IMR-90 (cell line): ENCODE measurements at regions not wholly inside any gene's neighbourhood (a gene's known extent, or its start where the extent isn't known, plus 50 kb on each side); places are given as distances from the start of the nearest gene placed in this dataset.

Experiments used
- ATAC-seq: fragments of 200-7000 bp; cut with Tn5 transposase; 2 replicates; pipeline ENCODE4 v1.9.1; 2020; ENCODE audit warnings: low read depth, mild to moderate bottlenecking, moderate library complexity
- BruUV-seq: library from RNA; stranded (reverse); fragments of 400-500 nt; replicated peaks from 2 replicates; lab custom pipeline; 2021; lab: Mats Ljungman, UMichigan
- CTCF ChIA-PET: fragments of 300-600 bp; formaldehyde crosslinking; extraction: SDS; loops from one replicate; lab custom pipeline; 2021; ENCODE audit warnings: antibody characterized with exemption; lab: Yijun Ruan, JAX
- POLR2A ChIA-PET: fragments of 300-600 bp; sonication (Branson Sonifier 250); formaldehyde crosslinking; loops from one replicate; lab custom pipeline; 2022; ENCODE audit warnings: antibody characterized with exemption; ENCODE audit not compliant: unreplicated experiment; lab: Charles Lee
- DNase-seq: peaks from one replicate; pipeline ENCODE4 v3.0.0; 2013
- H2AFZ ChIP-seq: replicated peaks from 2 replicates; pipeline ENCODE3; 2013; ENCODE audit warnings: low read length, mild to moderate bottlenecking; ENCODE audit not compliant: poor library complexity
- H2AK5ac ChIP-seq: 2 replicates; pipeline ENCODE4 v1.6.1; 2013; ENCODE audit warnings: low read depth, low read length, inconsistent platforms
- H2AK9ac ChIP-seq: replicated peaks from 2 replicates; pipeline ENCODE3; 2013; ENCODE audit warnings: mild to moderate bottlenecking, low read depth, low read length, moderate library complexity; ENCODE audit not compliant: poor library complexity
- H2BK120ac ChIP-seq: 2 replicates; pipeline ENCODE4 v1.6.1; 2013; ENCODE audit warnings: low read depth, low read length, inconsistent platforms
- H2BK15ac ChIP-seq: 3 replicates; pipeline ENCODE4 v1.6.1; 2013; ENCODE audit warnings: low read depth, low read length, inconsistent platforms
- H2BK20ac ChIP-seq: 2 replicates; pipeline ENCODE4 v1.6.1; 2013; ENCODE audit warnings: low read depth, mild to moderate bottlenecking, inconsistent platforms, low read length, moderate library complexity
- H2BK5ac ChIP-seq: 2 replicates; pipeline ENCODE4 v1.6.1; 2013; ENCODE audit warnings: mild to moderate bottlenecking, low read depth, low read length, inconsistent platforms; ENCODE audit not compliant: poor library complexity, severe bottlenecking
- H3K14ac ChIP-seq: replicated peaks from 2 replicates; pipeline ENCODE4 v1.6.1; 2013; ENCODE audit warnings: low read depth, low read length, inconsistent platforms
- H3K18ac ChIP-seq: 2 replicates; pipeline ENCODE4 v1.6.1; 2013; ENCODE audit warnings: low read depth, low read length, control low read depth
- H3K23ac ChIP-seq: 2 replicates; pipeline ENCODE4 v1.6.1; 2013; ENCODE audit warnings: low read depth, low read length, inconsistent platforms
- H3K27ac ChIP-seq: 2 replicates; pipeline ENCODE4 v1.5.1; 2013; ENCODE audit warnings: mild to moderate bottlenecking, control low read depth, low read length; ENCODE audit not compliant: insufficient read depth
- H3K27me3 ChIP-seq: 2 replicates; pipeline ENCODE4 v1.6.1; 2013; ENCODE audit warnings: low read length; ENCODE audit not compliant: control insufficient read depth, insufficient read depth
- H3K36me3 ChIP-seq: 2 replicates; pipeline ENCODE4 v1.6.1; 2013; ENCODE audit warnings: low read length, mixed read lengths; ENCODE audit not compliant: control insufficient read depth, insufficient read depth
- H3K4ac ChIP-seq: 2 replicates; pipeline ENCODE4 v1.6.1; 2013; ENCODE audit warnings: low read depth, low read length, inconsistent platforms
- H3K4me1 ChIP-seq: 2 replicates; pipeline ENCODE4 v1.6.1; 2013; ENCODE audit warnings: low read length, mixed read lengths; ENCODE audit not compliant: control insufficient read depth, insufficient read depth
- H3K4me2 ChIP-seq: 2 replicates; pipeline ENCODE4 v1.6.1; 2013; ENCODE audit warnings: low read depth, mild to moderate bottlenecking, control low read depth, low read length, moderate library complexity
- H3K4me3 ChIP-seq: 2 replicates; pipeline ENCODE4 v1.5.1; 2013; ENCODE audit warnings: low read depth, mild to moderate bottlenecking, control low read depth, low read length, moderate library complexity; ENCODE audit not compliant: insufficient read depth
- H3K56ac ChIP-seq: 2 replicates; pipeline ENCODE4 v1.6.1; 2013; ENCODE audit warnings: low read length, inconsistent platforms; ENCODE audit not compliant: insufficient read depth; ENCODE audit errors: extremely low read depth
- H3K79me1 ChIP-seq, 2 experiments: 2 replicates each; pipeline ENCODE4 v1.6.1; 2013; ENCODE audit warnings: low read length in 2 of 2, inconsistent platforms in 1 of 2, low read depth in 1 of 2
- H3K9ac ChIP-seq: 2 replicates; pipeline ENCODE4 v1.6.1; 2013; ENCODE audit warnings: low read depth, low read length, control low read depth
- H3K9me1 ChIP-seq: 2 replicates; pipeline ENCODE4 v1.6.1; 2013; ENCODE audit warnings: low read length, inconsistent platforms; ENCODE audit not compliant: insufficient read depth
- H3K9me3 ChIP-seq: 2 replicates; pipeline ENCODE4 v1.6.1; 2013; ENCODE audit warnings: low read length; ENCODE audit not compliant: control insufficient read depth, insufficient read depth
- H4K20me1 ChIP-seq: 2 replicates; pipeline ENCODE4 v1.6.1; 2013; ENCODE audit warnings: low read length, inconsistent platforms; ENCODE audit not compliant: insufficient read depth
- H4K5ac ChIP-seq: 2 replicates; pipeline ENCODE4 v1.6.1; 2013; ENCODE audit warnings: mild to moderate bottlenecking, low read depth, low read length, control low read depth
- H4K8ac ChIP-seq, 2 experiments: 2 replicates each; pipeline ENCODE4 v1.6.1; 2013; ENCODE audit warnings: low read depth in 2 of 2, low read length in 2 of 2, control low read depth in 1 of 2, inconsistent platforms in 1 of 2
- H4K91ac ChIP-seq: 2 replicates; pipeline ENCODE4 v1.6.1; 2013; ENCODE audit warnings: low read depth, low read length, inconsistent platforms; ENCODE audit not compliant: insufficient read depth
- BHLHE40 ChIP-seq: fragments of 150-350 bp; IDR thresholded peaks from 2 replicates; pipeline ENCODE4 v1.6.1; 2016; ENCODE audit warnings: mild to moderate bottlenecking, low read depth, low read length
- CEBPB ChIP-seq: IDR thresholded peaks from 2 replicates; pipeline ENCODE4 v1.6.1; 2012; ENCODE audit warnings: low read depth, low read length, improper control_type of control experiment
- CHD1 ChIP-seq: IDR thresholded peaks from 2 replicates; pipeline ENCODE4 v1.6.1; 2012; ENCODE audit warnings: low read depth, low read length, improper control_type of control experiment
- FOS ChIP-seq: fragments of 150-350 bp; IDR thresholded peaks from 2 replicates; pipeline ENCODE4 v1.6.1; 2016; ENCODE audit warnings: low read depth, low read length
- MAFK ChIP-seq: IDR thresholded peaks from 2 replicates; pipeline ENCODE4 v1.6.1; 2012; ENCODE audit warnings: low read depth, low read length, improper control_type of control experiment
- MAZ ChIP-seq: IDR thresholded peaks from 2 replicates; pipeline ENCODE4 v1.6.1; 2012; ENCODE audit warnings: low read depth, mild to moderate bottlenecking, low read length, improper control_type of control experiment, moderate library complexity, borderline replicate concordance
- MXI1 ChIP-seq: IDR thresholded peaks from 2 replicates; pipeline ENCODE4 v1.6.1; 2012; ENCODE audit warnings: low read depth, mild to moderate bottlenecking, low read length, moderate library complexity, borderline replicate concordance
- NFE2L2 ChIP-seq: fragments of 150-350 bp; IDR thresholded peaks from 2 replicates; pipeline ENCODE4 v1.6.1; 2016; ENCODE audit warnings: low read depth, mild to moderate bottlenecking, low read length
- RAD21 ChIP-seq: IDR thresholded peaks from 2 replicates; pipeline ENCODE4 v1.6.1; 2012; ENCODE audit warnings: low read length, improper control_type of control experiment
- RCOR1 ChIP-seq: IDR thresholded peaks from 2 replicates; pipeline ENCODE4 v1.6.1; 2012; ENCODE audit warnings: mild to moderate bottlenecking, low read length, improper control_type of control experiment; ENCODE audit not compliant: insufficient replicate concordance
- SMC3 ChIP-seq: fragments of 150-350 bp; IDR thresholded peaks from 2 replicates; pipeline ENCODE4 v1.6.1; 2016; ENCODE audit warnings: low read depth, mild to moderate bottlenecking, antibody characterized with exemption, low read length, moderate library complexity
- WGBS, 2 experiments: methylation state at CpG; one replicate each; pipeline versions ENCODE4 v1.1.5 to v1.1.7; 2013; ENCODE audit warnings: missing lambda C conversion rate in 2 of 2; ENCODE audit not compliant: insufficient read length in 1 of 2; ENCODE audit errors: extremely low coverage in 2 of 2; 5-methylcytosine and 5-hydroxymethylcytosine counted together
- dilution Hi-C: fragments of 300-500 bp; cut with HindIII; formaldehyde crosslinking; loops from one replicate; pipeline ENCODE4 v1.14.3; 2018; ENCODE audit warnings: low sequenced_read_pairs; ENCODE audit not compliant: unreplicated experiment
- in situ Hi-C: fragments of 300-500 bp; cut with MboI; formaldehyde crosslinking; loops from 3 replicates; pipeline ENCODE4 v1.14.3; 2019; ENCODE audit warnings: low sequenced_read_pairs, inconsistent platforms, mixed read lengths
- intact Hi-C: fragments of 100-400 bp; cut with micrococcal nuclease; formaldehyde crosslinking; loops from 2 replicates; pipeline ENCODE4 v1.10.0; 2022
- TF ChIP-seq, protein P1 (sequence below): conservative IDR thresholded peaks from 2 replicates; pipeline ENCODE4 v1.5.1; 2012; ENCODE audit warnings: mild to moderate bottlenecking, low read depth, low read length, improper control_type of control experiment

DNA sequence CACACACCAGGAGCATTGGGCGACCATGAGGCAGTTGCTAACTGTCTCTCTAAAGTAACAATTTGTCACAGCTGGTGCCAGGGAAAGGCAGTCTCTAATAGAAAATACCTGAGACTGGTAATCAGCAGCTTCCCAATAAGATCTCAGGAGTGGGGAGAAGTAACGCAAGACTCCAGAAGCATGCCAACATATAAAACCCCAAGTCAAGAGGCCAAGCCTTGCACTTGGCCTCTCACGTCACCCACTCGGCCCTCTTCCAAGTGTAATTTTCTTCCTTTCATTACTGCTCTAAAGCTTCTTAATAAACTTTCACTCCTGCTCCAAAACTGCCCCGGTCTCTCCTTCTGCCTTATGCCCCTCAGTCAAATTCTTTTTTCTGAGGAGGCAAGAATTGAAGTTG lies 455.6 kb upstream of the ACVR2A start:
- no peaks in the 10 kb centered on the region for H3K36me3 ChIP-seq
- TF ChIP-seq NFE2L2 (no peak), SMC3 (no peak), CEBPB (no peak), RCOR1 (no peak), CHD1 (no peak), MAZ (no peak), RAD21 (no peak), FOS (no peak), MAFK (no peak), MXI1 (no peak), BHLHE40 (no peak)
- TF ChIP-seq, protein P1, sequence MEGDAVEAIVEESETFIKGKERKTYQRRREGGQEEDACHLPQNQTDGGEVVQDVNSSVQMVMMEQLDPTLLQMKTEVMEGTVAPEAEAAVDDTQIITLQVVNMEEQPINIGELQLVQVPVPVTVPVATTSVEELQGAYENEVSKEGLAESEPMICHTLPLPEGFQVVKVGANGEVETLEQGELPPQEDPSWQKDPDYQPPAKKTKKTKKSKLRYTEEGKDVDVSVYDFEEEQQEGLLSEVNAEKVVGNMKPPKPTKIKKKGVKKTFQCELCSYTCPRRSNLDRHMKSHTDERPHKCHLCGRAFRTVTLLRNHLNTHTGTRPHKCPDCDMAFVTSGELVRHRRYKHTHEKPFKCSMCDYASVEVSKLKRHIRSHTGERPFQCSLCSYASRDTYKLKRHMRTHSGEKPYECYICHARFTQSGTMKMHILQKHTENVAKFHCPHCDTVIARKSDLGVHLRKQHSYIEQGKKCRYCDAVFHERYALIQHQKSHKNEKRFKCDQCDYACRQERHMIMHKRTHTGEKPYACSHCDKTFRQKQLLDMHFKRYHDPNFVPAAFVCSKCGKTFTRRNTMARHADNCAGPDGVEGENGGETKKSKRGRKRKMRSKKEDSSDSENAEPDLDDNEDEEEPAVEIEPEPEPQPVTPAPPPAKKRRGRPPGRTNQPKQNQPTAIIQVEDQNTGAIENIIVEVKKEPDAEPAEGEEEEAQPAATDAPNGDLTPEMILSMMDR = no peak
- no peaks in the 10 kb centered on the region for H3K27me3 ChIP-seq
- no peak overlapping the region for H2AFZ ChIP-seq
- H4K91ac ChIP-seq = no peak overlapping the region
- H3K4me1 ChIP-seq = no peaks in the 10 kb centered on the region
- dilution Hi-C loops (no loop called here), intact Hi-C loops (no loop called here), in situ Hi-C loops (no loop called here)
- H3K9me1 ChIP-seq = no peaks in the 10 kb centered on the region
- H4K20me1 ChIP-seq = no peaks in the 10 kb centered on the region
- WGBS, 2 experiments = 60% methylated on average over 1 of the region's 5 CpGs; no CpG with 5 or more reads in 1 of the 2 experiments
- no peak overlapping the region for H2AK5ac ChIP-seq
- H3K9ac ChIP-seq = no peak overlapping the region
- no peak overlapping the region for H2BK20ac ChIP-seq
- H3K27ac ChIP-seq = no peak overlapping the region
- H2AK9ac ChIP-seq = no peak overlapping the region
- ChIA-PET CTCF (no interaction called here), POLR2A (no interaction called here)
- H2BK120ac ChIP-seq = no peak overlapping the region
- no peaks in the 10 kb centered on the region; the same call in 1 of the 2 replicates for H3K9me3 ChIP-seq
- no peak overlapping the region for H3K56ac ChIP-seq
- H3K14ac ChIP-seq = no peak overlapping the region
- no peak overlapping the region for H4K8ac ChIP-seq
- no TSS peak for BruUV-seq
- H3K23ac ChIP-seq = no peak overlapping the region
- H3K4ac ChIP-seq = no peak overlapping the region
- ATAC-seq (no peak), DNase-seq (no peak)
- H3K79me1 ChIP-seq = no peaks in the 10 kb centered on the region
- no peak overlapping the region for H4K5ac ChIP-seq
- H3K18ac ChIP-seq = no peak overlapping the region
- no peak overlapping the region for H2BK15ac ChIP-seq
- H3K4me2 ChIP-seq = no peak overlapping the region
- H3K4me3 ChIP-seq = no peak overlapping the region
- H2BK5ac ChIP-seq = no peak overlapping the region
